ENCODE measurements at regions not wholly inside any gene's neighbourhood (a gene's known extent, or its start where the extent isn't known, plus 50 kb on each side); places are given as distances from the start of the nearest gene placed in this dataset.

- no peak for DNase-seq
Measured at GRCh38 chr19:30722186-30722585, 350.0 kb downstream of the ZNF536 start.

- no peak for DNase-seq
Measured at GRCh38 chr19:30719999-30720345, 347.8 kb downstream of the ZNF536 start.

- no peak for DNase-seq
Measured at GRCh38 chr19:30719189-30719998, 347.2 kb downstream of the ZNF536 start.

GRCh38 chr19:30718707-30719106 lies 346.5 kb downstream of the ZNF536 start:
- DNase-seq, result no peak

- DNase-seq, result no peak
Measured at GRCh38 chr19:30718014-30718413, 345.8 kb downstream of the ZNF536 start.

- no peak for DNase-seq
Measured at GRCh38 chr19:30717381-30717780, 345.2 kb downstream of the ZNF536 start.

GRCh38 chr19:30712431-30713337 lies 340.5 kb downstream of the ZNF536 start:
- no peak for DNase-seq

- no peak for DNase-seq
Measured at GRCh38 chr19:30711826-30712225, 339.6 kb downstream of the ZNF536 start.

GRCh38 chr19:30711296-30711695 lies 339.1 kb downstream of the ZNF536 start:
- DNase-seq, result no peak

- no peak for DNase-seq
Measured at GRCh38 chr19:30710721-30711120, 338.5 kb downstream of the ZNF536 start.

- DNase-seq, result no peak
Measured at GRCh38 chr19:30708416-30709178, 336.4 kb downstream of the ZNF536 start.

- DNase-seq, result no peak
Measured at GRCh38 chr19:30704771-30705330, 332.7 kb downstream of the ZNF536 start.

GRCh38 chr19:30703645-30704044 lies 331.5 kb downstream of the ZNF536 start:
- DNase-seq, result no peak

GRCh38 chr19:30701178-30701577 lies 329.0 kb downstream of the ZNF536 start:
- DNase-seq, result no peak

- DNase-seq, result no peak
Measured at GRCh38 chr19:30699871-30700280, 327.7 kb downstream of the ZNF536 start.

- DNase-seq, result no peak
Measured at GRCh38 chr19:30696514-30696913, 324.3 kb downstream of the ZNF536 start.

GRCh38 chr19:30695171-30695875 lies 323.1 kb downstream of the ZNF536 start:
- DNase-seq, result no peak

GRCh38 chr19:30694156-30694755 lies 322.1 kb downstream of the ZNF536 start:
- DNase-seq, result no peak

- no peak for DNase-seq
Measured at GRCh38 chr19:30692879-30693503, 320.8 kb downstream of the ZNF536 start.

- no peak for DNase-seq
Measured at GRCh38 chr19:30692181-30692811, 320.1 kb downstream of the ZNF536 start.

GRCh38 chr19:30691819-30692166 lies 319.6 kb downstream of the ZNF536 start:
- DNase-seq, result no peak
